GM19025 (cell line): ENCODE measurements at regions not wholly inside any gene's neighbourhood (a gene's known extent, or its start where the extent isn't known, plus 50 kb on each side); places are given as distances from the start of the nearest gene placed in this dataset.

Experiments
- ATAC-seq: cut with Tn5 transposase; IDR thresholded peaks from one replicate; pipeline ENCODE4 v1.9.1; 2021; ENCODE audit warnings: mild to moderate bottlenecking, low read depth, moderate library complexity; ENCODE audit not compliant: unreplicated experiment

- no peak for ATAC-seq
Observed at GRCh38 chr10:78944723-78945312, 123.9 kb upstream of the ZMIZ1 start.

GRCh38 chr10:78945838-78946237 is 122.9 kb upstream of the ZMIZ1 start:
- ATAC-seq = no peak

- ATAC-seq = no peak
Observed at GRCh38 chr10:78947226-78947625, 121.5 kb upstream of the ZMIZ1 start.

- ATAC-seq = no peak
Observed at GRCh38 chr10:78947733-78948132, 121.0 kb upstream of the ZMIZ1 start.

- no peak for ATAC-seq
Observed at GRCh38 chr10:78948621-78949030, 120.1 kb upstream of the ZMIZ1 start.

- no peak for ATAC-seq
Observed at GRCh38 chr10:78950656-78951587, 117.8 kb upstream of the ZMIZ1 start.

GRCh38 chr10:78952030-78952429 is 116.7 kb upstream of the ZMIZ1 start:
- ATAC-seq = no peak

- no peak for ATAC-seq
Observed at GRCh38 chr10:78952686-78953085, 116.1 kb upstream of the ZMIZ1 start.

- ATAC-seq = peak; percentile 77
Observed at GRCh38 chr10:78953113-78953798, 115.5 kb upstream of the ZMIZ1 start.

GRCh38 chr10:78953799-78954297 is 114.9 kb upstream of the ZMIZ1 start:
- ATAC-seq = no peak

- no peak for ATAC-seq
Observed at GRCh38 chr10:78954689-78955088, 114.1 kb upstream of the ZMIZ1 start.

- ATAC-seq = no peak
Observed at GRCh38 chr10:78955206-78955605, 113.6 kb upstream of the ZMIZ1 start.

GRCh38 chr10:78956391-78956790 is 112.4 kb upstream of the ZMIZ1 start:
- ATAC-seq = no peak

- no peak for ATAC-seq
Observed at GRCh38 chr10:78957471-78958039, 111.2 kb upstream of the ZMIZ1 start.

- no peak for ATAC-seq
Observed at GRCh38 chr10:78959217-78959923, 109.4 kb upstream of the ZMIZ1 start.

GRCh38 chr10:78959924-78960285 is 108.9 kb upstream of the ZMIZ1 start:
- ATAC-seq = no peak

GRCh38 chr10:78960316-78960800 is 108.4 kb upstream of the ZMIZ1 start:
- ATAC-seq = no peak

GRCh38 chr10:78961760-78962159 is 107.0 kb upstream of the ZMIZ1 start:
- no peak for ATAC-seq

GRCh38 chr10:78963074-78964034 is 105.4 kb upstream of the ZMIZ1 start:
- ATAC-seq = no peak
